HG03135 (cell line): ENCODE measurements at regions not wholly inside any gene's neighbourhood (a gene's known extent, or its start where the extent isn't known, plus 50 kb on each side); places are given as distances from the start of the nearest gene placed in this dataset.

Source experiments
- ATAC-seq: cut with Tn5 transposase; IDR thresholded peaks from one replicate; pipeline ENCODE4 v1.9.1; 2021; ENCODE audit warnings: mild to moderate bottlenecking, moderate library complexity; ENCODE audit not compliant: unreplicated experiment

GRCh38 chr13:81762449-81762848 lies 1421.5 kb upstream of the SPRY2 start:
- ATAC-seq: no peak

GRCh38 chr13:81760316-81760715 lies 1419.4 kb upstream of the SPRY2 start:
- ATAC-seq: no peak

GRCh38 chr13:81757348-81757970 lies 1416.5 kb upstream of the SPRY2 start:
- no peak for ATAC-seq

GRCh38 chr13:81745391-81745790 lies 1404.5 kb upstream of the SPRY2 start:
- no peak for ATAC-seq

GRCh38 chr13:81738364-81738763 lies 1397.4 kb upstream of the SPRY2 start:
- ATAC-seq: no peak

- ATAC-seq: no peak
Observed at GRCh38 chr13:81726037-81726726, 1385.3 kb upstream of the SPRY2 start.

- ATAC-seq: no peak
Observed at GRCh38 chr13:81722456-81722855, 1381.5 kb upstream of the SPRY2 start.

- ATAC-seq: no peak
Observed at GRCh38 chr13:81721400-81721799, 1380.5 kb upstream of the SPRY2 start.

GRCh38 chr13:81714513-81714912 lies 1373.6 kb upstream of the SPRY2 start:
- ATAC-seq: no peak

- ATAC-seq: no peak
Observed at GRCh38 chr13:81713201-81713600, 1372.3 kb upstream of the SPRY2 start.

- ATAC-seq: no peak
Observed at GRCh38 chr13:81697826-81698225, 1356.9 kb upstream of the SPRY2 start.

GRCh38 chr13:81686877-81687276 lies 1346.0 kb upstream of the SPRY2 start:
- no peak for ATAC-seq

- ATAC-seq: no peak
Observed at GRCh38 chr13:81683521-81683920, 1342.6 kb upstream of the SPRY2 start.

- no peak for ATAC-seq
Observed at GRCh38 chr13:81682081-81682630, 1341.2 kb upstream of the SPRY2 start.

GRCh38 chr13:81677857-81678256 lies 1336.9 kb upstream of the SPRY2 start:
- ATAC-seq: no peak

- no peak for ATAC-seq
Observed at GRCh38 chr13:81676008-81676407, 1335.1 kb upstream of the SPRY2 start.

GRCh38 chr13:81671064-81671463 lies 1330.1 kb upstream of the SPRY2 start:
- ATAC-seq: no peak

GRCh38 chr13:81670048-81670447 lies 1329.1 kb upstream of the SPRY2 start:
- no peak for ATAC-seq

GRCh38 chr13:81664872-81665271 lies 1323.9 kb upstream of the SPRY2 start:
- no peak for ATAC-seq

- no peak for ATAC-seq
Observed at GRCh38 chr13:81659984-81660383, 1319.1 kb upstream of the SPRY2 start.

GRCh38 chr13:81658598-81659370 lies 1317.9 kb upstream of the SPRY2 start:
- ATAC-seq: no peak
